PFSK-1 (cell line): ENCODE measurements at regions not wholly inside any gene's neighbourhood (a gene's known extent, or its start where the extent isn't known, plus 50 kb on each side); places are given as distances from the start of the nearest gene placed in this dataset.

Experiments
- POLR2AphosphoS5 ChIP-seq: IDR thresholded peaks from 2 replicates; pipeline ENCODE4 v1.6.1; 2012; ENCODE audit warnings: low read depth, mild to moderate bottlenecking, control low read depth, low read length, moderate library complexity
- SIN3A ChIP-seq: IDR thresholded peaks from 2 replicates; pipeline ENCODE4 v1.6.1; 2012; ENCODE audit warnings: mild to moderate bottlenecking, low read length, moderate library complexity, borderline replicate concordance; ENCODE audit not compliant: insufficient read depth
- TAF1 ChIP-seq: IDR thresholded peaks from 2 replicates; pipeline ENCODE4 v1.6.1; 2012; ENCODE audit warnings: low read length, control low read depth, borderline replicate concordance; ENCODE audit not compliant: insufficient read depth
- TF ChIP-seq, protein P1 (sequence below), 2 experiments: IDR thresholded peaks; 2 replicates each; pipeline versions ENCODE4 v1.6.1 to v1.8.0; 2011 to 2012; ENCODE audit warnings: low read depth in 2 of 2, low read length in 2 of 2, control low read depth in 1 of 2, inconsistent platforms in 1 of 2, mild to moderate bottlenecking in 1 of 2, moderate library complexity in 1 of 2; ENCODE audit not compliant: insufficient read depth in 1 of 2

DNA sequence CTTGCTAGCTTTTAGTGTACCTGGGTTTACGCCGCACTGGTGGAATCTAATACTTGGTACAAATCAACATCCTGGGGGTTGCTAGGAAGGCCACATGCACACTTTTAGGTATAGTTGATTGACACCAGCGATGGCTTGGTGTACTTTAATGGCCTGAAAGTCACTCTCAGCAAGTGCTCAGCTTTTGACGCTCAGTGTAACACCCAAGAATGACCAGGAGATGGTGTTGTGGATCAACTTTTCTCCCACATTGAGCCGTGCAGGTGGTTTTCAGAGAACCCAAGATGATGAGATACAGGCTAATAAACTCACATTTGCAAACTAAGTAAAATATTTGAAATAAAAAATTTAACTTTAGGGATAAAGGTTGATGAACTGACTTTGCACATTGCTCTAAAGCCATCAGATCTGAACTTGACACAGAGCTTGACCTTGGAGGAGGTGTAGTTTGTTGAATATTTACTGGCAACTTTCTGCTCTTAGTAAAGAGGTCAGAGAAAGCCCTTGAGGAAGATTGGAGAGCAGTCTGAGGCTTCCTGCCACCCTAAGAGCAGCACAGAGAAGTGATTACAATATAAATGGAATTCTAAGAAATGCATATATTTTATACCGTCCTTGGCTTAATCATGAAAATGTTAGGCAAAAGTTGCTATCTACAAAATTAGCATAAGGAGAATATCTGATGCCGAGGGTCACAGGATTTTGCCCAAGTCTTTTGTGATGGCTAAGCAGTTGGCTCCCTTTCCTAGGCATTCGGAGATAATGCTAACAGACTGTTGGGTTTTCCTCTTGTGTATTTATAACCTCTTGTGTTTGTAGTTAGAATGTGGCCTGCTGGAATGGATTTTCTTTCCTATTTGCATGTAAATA lies 143.4 kb upstream of the RASGRP1 start:
- TF ChIP-seq POLR2AphosphoS5 (no peak), SIN3A (no peak), TAF1 (no peak)
- TF ChIP-seq, protein P1, sequence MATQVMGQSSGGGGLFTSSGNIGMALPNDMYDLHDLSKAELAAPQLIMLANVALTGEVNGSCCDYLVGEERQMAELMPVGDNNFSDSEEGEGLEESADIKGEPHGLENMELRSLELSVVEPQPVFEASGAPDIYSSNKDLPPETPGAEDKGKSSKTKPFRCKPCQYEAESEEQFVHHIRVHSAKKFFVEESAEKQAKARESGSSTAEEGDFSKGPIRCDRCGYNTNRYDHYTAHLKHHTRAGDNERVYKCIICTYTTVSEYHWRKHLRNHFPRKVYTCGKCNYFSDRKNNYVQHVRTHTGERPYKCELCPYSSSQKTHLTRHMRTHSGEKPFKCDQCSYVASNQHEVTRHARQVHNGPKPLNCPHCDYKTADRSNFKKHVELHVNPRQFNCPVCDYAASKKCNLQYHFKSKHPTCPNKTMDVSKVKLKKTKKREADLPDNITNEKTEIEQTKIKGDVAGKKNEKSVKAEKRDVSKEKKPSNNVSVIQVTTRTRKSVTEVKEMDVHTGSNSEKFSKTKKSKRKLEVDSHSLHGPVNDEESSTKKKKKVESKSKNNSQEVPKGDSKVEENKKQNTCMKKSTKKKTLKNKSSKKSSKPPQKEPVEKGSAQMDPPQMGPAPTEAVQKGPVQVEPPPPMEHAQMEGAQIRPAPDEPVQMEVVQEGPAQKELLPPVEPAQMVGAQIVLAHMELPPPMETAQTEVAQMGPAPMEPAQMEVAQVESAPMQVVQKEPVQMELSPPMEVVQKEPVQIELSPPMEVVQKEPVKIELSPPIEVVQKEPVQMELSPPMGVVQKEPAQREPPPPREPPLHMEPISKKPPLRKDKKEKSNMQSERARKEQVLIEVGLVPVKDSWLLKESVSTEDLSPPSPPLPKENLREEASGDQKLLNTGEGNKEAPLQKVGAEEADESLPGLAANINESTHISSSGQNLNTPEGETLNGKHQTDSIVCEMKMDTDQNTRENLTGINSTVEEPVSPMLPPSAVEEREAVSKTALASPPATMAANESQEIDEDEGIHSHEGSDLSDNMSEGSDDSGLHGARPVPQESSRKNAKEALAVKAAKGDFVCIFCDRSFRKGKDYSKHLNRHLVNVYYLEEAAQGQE (IDR thresholded peaks at IDR 0.05; ENCODE audit: insufficient read depth in 1 of 2, low read depth in 2 of 2, low read length in 2 of 2), result no peak
